HG03025 (cell line): ENCODE measurements at regions not wholly inside any gene's neighbourhood (a gene's known extent, or its start where the extent isn't known, plus 50 kb on each side); places are given as distances from the start of the nearest gene placed in this dataset.
"Not testable (repeated sequence)": the region's sequence is repeated elsewhere in the genome, so short reads cannot be mapped to it uniquely, and the experiment has no call there.

Experiments
- ATAC-seq: cut with Tn5 transposase; IDR thresholded peaks from one replicate; pipeline ENCODE4 v1.9.1; 2021; ENCODE audit warnings: mild to moderate bottlenecking, moderate library complexity; ENCODE audit not compliant: unreplicated experiment, low FRiP score

DNA sequence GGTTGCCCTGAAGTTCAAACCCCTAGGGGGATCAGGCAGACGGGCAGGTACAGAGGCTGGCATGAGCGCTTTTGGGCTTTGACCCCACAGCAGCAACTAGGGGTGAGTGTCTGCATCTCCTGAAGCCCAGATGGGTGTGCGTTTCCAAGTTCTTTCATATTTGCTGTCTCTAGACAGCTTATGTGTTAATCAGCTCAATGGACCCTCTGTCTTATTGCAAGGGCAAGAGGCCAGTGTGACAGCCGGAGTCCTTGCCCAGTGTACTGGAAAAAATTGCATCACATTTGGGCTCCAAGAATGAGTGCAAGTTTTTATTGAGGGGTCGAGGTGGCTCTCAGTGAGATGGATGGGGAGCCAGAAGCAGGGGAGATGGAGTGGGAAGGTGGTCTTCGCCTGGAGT, 1863.7 kb upstream of the RAG2 start:
- ATAC-seq, result no peak

DNA sequence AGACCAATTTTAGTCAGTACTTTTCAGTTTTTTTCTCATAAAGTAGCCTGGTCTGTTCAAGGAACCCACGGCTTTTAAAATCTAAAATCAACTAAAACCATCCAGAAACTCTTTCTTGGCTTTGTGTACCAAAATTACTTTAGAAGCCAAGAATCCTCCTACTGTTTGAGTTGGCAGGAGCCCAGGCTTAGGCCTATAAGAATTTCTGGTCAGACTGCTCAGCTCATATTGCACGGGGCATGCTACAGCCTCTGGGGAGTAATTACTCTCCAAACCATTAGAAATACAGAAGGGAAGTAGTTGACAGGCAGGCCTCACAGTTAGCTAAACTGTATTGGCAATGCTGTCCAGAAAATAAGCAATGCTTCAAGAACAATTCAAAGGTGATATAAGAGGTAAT, 1862.9 kb upstream of the RAG2 start:
- ATAC-seq, result no peak

DNA sequence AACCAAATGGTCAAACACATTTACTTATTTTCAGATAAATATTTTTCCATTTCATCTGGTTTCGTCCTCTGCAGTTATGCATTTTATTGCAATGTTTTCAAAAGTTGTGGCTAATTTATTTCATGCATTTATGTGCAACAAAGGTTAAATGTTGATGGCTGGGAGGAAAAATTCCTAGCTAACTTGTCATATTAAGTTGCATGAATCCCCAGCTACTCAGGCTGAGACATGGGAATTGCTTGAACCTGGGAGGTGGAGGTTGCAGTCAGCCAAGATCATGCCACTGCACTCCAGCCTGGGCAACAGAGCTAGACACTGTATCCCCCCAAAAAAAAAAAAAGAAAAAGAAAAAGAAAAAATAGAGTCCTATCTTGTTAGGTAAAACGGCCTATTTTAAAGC, 1862.4 kb upstream of the RAG2 start:
- ATAC-seq, result no peak

DNA sequence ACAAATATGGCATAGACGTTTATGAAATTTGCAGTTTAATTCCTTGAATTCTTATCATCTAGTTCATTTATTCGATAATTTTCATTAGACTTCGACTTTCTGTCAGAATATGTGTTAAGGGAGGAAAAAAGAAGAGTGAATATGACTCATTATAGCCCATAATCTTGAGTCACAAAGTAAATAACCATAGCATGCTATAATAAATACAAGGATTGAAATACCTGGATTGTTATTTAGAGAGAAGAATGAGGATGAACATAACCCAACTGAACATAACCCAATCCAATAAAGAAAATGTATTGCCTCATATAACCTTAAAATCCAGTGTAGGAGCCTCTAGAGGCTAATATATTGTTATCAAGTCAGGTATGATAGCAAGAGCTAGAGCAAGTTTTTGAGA, 1858.3 kb upstream of the RAG2 start:
- ATAC-seq, result no peak

DNA sequence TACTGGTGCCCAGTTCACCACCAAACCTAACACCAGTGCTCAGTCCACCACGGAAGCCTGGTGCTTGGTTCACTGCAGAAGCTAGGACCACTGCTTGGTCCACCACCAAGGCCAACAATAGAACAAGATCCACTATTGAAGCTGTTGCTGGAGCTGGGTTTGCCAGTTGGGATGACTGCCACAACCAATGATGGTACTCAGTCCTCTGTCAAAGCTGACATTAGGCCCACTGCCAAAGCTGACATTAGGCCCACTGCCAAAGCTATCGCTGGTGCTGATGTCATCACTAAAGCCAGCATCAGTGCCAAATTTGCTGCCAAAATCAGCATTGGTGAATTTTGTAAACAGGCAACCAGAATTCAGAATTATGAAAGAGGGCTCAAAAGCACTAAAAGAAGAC, 1850.2 kb upstream of the RAG2 start:
- no peak for ATAC-seq

DNA sequence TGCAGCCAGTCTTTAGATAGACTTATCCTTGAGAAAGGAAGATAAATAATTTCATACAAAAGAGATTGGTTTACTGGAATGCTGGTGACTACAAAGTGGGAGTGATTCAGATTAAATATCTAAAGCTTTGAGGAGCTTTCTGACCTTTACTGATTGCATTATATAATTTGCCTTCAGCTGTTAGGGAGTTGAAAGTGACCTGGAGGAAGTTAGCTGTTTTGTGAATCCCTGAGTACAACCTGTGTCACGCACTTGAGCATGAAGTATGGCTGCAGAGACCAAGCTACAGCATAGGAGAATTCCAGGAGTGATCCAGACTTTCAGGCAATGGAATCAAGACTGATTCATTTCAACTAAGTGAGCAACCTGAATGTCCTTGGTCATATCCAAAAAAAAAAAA, 1848.3 kb upstream of the RAG2 start:
- ATAC-seq, result no peak

DNA sequence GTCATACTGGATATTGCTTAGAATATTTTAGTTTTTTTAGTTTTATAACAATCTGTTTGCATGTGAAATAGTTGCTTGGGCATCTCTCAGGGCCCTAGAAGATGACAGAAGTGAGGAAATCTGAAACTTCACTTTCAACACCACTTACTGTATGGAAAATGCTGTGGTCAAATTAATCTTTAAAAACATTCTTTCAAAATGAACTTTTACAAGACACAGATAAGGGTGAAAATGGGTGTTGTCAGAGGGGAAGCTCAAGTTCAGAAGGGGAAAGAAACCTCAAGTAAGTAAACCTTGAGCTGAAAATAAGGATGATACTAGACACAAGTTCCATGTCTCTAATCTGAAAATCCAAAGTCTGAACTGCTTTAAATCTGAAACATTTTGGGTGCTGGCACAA, 1840.1 kb upstream of the RAG2 start:
- ATAC-seq, result no peak

DNA sequence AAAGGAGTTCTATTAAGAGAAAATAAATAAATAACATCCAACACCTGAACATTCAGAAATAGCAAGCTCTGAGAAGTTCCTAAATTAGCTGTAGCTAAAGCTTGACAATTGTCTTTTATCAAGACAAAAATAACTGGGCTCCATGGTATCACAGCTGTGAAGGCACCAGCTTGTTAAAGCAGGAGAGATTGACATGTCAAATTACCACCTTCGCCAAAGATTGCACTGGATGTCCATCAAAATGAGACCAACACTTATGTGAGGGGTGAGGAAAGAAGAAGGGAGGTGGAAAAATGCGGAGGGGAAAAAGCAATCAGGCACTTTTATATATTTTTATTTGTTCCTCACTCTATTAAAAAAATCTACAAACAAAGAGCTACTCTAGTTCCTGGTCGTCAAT, 1827.5 kb upstream of the RAG2 start:
- ATAC-seq, result no peak

DNA sequence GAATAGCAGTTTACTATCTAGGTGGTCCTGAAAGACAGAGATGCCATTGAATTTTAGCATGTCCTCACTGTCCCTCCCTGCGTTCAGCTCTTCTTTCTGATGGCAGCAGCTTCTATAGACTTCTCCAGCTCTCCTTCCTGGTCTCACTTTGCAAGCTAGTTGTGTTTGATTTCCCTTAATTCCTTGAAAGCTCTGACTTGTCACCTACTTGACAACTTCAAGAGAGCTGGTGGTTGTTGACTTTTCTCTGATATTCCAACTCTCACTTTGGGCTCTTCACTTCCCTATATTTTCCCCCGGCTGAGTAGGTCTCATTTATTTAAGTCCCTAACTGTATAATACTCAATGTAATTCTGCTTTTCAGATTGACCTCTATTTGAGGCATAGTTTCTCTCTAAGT, 1825.0 kb upstream of the RAG2 start:
- ATAC-seq, result no peak

DNA sequence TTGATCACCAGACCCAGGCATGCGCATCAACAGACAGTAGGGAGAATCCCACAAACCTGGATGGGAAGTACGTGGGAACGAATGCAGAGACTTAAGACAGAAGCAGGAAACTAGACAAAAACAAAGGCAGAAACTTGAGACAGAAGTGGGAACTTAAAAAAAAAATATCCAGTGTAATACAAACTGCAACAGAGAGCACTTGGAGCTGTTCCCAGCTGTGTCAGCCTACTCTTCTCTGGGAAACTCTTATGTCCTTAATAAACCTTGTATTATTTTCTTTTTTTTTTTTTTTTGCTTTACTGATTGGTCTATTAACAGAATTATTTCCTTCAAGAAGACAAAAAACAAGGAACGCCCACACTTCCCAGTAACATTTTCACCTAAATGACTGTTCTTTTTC, 1818.1 kb upstream of the RAG2 start:
- no peak for ATAC-seq

DNA sequence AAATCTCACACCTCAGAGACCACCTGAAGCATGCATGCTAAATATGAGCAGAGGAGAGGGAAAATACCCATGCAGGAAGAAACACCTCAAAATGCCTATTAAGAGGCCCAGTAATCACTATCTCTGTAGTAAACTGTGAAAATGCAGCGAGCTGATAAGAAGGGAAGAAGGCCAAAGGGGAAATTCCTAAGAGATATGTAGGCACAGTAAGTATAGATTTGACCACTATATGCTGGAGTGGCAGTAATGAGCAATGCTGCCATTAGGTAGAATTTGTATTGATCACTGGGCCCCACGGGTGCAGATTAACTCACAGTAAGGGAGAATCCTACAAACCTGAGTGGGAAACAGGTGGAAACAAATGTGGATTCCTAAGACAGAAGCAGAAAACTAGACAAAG, 1813.1 kb upstream of the RAG2 start:
- no peak for ATAC-seq

DNA sequence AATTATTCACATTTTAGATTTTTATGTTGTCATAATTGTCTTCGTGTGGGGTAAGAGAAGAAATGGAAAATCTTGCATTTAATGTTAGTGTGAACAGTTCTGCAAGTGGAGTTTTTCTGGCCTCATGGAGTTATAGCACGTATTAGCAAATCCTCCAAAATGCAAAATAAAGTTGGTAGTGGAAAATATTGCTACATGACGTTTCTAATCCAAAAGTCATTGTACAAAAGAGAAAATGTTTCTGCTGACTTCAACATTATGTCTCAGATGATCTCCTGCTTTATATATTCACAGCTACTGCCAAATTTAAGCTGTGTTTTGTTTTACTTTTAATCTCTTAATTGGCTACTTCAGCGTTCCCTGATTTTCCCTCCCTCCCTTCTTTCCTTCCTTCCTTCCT, 1804.0 kb upstream of the RAG2 start:
- ATAC-seq, result no peak

DNA sequence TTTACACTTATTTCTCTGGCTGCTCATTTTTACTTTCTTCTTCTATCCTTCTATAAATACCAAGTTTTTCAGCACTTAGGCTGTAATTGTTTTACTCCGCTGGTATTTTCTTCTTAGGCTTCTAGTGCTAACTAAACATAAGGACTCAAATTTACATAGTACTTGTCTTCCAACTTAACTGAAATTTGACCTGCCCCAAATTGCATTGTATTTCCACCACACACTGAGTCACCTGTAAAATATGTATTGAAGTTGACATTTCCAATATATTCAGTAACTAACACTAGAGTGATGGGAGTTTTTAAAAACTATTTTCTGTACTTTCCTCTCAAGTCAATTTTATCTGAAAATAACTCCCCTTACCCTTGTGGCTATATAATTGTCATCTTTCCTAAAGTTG, 1794.1 kb upstream of the RAG2 start:
- no peak for ATAC-seq

DNA sequence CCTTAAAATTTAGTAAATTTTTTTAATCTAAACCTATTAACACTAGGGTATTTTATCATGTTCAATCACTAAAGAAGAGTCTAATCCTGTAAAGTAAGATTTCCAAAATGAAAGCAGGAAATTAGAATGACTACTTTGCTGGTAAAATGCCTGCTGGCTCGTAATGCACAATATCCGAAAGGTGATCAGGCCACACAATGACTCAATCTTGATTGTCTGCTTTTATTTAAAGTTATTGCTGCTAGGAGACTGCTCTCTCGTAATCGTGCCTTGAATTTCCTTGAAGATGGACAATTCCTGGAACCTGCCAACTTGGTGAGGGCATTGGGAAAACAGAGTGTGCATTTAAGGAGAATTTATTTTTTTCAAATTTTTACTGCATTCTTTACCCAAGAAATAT, 1786.5 kb upstream of the RAG2 start:
- no peak for ATAC-seq

DNA sequence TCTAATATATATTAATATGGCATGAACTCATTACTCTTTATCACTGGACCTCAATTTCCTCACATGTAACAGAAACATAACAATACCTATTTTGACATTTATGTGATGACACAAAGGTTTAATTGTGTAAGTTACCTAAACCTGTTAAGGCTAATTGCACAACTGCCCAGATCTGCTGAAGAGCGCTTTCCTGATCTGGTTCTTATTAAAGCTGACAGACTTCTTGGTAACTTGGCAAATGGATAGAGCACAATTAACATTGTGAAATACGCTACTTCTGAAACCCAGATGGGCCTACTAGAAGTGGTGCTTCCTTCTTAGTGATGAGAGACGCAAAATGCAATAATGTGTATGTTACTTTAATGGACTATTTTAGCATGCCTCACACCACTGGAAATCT, 1767.2 kb upstream of the RAG2 start:
- no peak for ATAC-seq

DNA sequence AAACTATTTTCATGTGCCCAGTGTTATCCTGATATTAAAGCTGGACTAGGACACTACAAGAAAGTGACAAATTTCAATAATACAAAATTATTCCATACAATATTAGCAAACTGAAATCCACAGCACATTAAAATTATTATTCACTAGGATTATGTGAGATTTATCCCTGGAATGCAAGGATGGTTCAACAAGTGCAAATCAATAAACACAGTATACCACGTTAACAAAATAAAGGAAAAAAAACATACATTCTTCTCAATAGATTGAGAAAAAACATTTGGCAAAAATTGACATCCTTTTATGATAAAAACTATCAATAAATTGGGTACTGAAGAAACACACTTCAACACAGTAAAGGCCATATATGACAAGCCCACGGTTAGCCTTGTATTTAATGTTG, 1758.2 kb upstream of the RAG2 start:
- no peak for ATAC-seq

DNA sequence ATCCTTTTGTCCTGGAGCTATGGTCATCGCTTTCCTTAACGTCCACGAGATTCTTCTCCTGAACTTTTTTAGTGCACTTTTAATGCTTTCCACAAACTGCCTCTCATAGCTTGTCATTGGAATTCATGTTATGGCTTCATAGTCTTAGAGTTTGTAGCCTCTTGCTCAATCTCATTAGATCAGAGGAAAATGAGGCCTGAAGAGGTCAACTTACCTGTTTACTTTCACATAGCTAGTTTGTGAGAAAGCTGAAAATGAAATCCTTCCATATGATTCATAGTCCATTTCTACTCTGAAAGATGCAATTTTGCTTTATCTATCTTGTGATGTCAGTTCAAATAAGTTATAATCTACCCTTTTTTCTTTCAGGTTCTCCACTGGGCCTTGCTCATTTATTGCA, 1747.2 kb upstream of the RAG2 start:
- ATAC-seq, result no peak

DNA sequence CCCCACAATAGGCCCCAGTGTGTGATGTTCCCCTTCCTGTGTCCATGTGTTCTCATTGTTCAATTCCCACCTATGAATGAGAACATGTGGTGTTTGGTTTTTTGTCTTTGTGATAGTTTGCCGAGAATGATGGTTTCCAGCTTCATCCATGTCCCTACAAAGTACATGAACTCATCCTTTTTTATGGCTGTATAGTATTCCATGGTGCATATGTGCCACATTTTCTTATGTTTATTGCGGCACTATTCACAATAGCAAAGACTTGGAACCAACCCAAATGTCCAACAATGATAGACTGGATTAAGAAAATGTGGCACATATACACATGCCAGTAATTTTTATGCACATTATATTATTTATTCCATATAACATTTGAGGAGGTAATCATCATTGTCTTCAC, 1743.6 kb upstream of the RAG2 start:
- ATAC-seq, result not testable (repeated sequence)

DNA sequence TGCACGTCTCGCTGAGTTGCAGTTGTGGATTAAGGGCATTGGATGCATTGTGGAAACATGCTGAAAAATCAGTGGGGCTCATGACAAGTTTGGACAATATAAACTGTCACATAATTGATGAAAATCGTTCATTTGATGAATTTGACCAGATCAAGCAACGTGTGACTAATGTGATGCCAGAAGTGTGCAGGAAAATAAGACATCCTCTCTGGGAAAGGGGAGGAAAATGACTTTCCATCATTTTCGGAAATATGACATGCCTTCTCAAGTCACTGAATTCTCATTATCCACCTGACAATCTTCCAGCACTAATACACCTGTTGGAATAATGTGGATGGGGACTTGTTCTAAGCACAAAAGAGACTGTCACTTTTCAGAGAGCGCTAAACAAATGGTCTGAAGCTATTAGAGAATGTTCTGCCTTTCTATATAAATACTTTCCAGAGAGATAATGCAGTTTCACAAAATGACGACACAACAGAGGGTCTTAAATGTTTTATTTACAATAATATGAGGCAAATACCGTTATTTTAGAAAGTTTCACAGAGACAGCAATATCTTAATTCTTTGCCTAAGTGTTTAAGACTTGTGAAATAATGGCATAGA, 1741.9 kb upstream of the RAG2 start:
- no peak for ATAC-seq

DNA sequence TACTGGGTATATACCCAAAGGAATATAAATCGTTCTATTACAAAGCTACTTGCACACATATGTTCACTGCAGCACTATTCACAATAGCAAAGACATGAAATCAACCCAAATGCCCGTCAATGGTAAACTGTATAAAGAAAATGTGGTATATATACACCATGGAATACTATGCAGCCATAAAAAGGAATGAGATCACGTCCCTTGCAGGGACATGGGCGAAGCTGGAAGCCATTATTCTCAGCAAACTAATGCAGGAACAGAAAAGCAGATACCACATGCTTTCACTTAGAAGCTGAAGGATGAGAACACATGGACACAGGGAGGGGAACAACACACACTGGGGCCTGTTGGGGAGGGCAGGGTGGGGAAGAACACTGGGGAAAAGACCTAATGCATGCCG, 1740.0 kb upstream of the RAG2 start:
- ATAC-seq, result not testable (repeated sequence)

DNA sequence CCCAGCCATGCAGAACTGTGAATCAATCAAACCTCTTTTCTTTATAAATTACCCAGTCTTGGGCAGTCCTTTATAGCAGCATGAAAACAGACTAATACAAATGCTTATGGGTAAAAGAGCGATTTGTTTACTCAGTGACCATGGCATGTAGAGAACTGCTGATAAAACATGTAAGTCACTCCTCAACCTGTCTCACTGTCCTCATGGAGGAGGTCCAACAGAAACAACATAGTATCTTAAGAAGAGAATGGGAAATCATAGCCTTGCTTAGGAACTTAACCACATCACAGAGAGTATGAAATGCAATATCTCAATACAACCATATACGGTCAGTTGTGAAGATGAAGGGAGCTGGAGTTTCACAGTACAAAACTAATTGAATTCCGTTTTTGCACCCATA, 1734.0 kb upstream of the RAG2 start:
- ATAC-seq, result no peak

DNA sequence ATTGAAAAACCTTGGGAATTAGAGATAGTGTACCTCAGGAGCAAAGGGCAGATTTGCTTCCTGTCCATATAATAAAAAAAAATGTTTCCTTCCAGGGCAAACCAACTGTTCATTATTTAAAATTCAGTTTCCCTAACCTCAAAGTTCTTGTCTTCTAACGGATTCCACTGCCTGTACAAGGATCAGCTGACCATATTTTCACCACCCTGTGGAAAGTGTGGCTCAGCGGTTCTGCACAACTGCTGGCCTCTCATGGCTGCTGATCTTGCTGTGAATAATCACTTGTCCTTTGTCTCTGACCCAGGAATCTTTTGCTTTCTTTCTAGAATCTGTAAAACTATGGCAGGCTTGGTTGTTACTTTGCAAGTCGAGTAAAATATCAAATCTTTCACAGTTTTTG, 1732.5 kb upstream of the RAG2 start:
- ATAC-seq, result no peak
